NCI-H128 (cell line): ENCODE measurements at regions not wholly inside any gene's neighbourhood (a gene's known extent, or its start where the extent isn't known, plus 50 kb on each side); places are given as distances from the start of the nearest gene placed in this dataset.

Experiments
- DNase-seq: peaks from one replicate; lab custom pipeline; 2025; ENCODE audit not compliant: unreplicated experiment; lab: John Stamatoyannopoulos, UW

GRCh38 chr3:44048196-44048924 is 193.3 kb upstream of the TOPAZ1 start:
- DNase-seq, result no peak

- DNase-seq, result no peak
Observed at GRCh38 chr3:44048949-44049348, 192.7 kb upstream of the TOPAZ1 start.

- no peak for DNase-seq
Observed at GRCh38 chr3:44050101-44050500, 191.6 kb upstream of the TOPAZ1 start.

GRCh38 chr3:44050867-44051266 is 190.8 kb upstream of the TOPAZ1 start:
- DNase-seq, result no peak

GRCh38 chr3:44055951-44056350 is 185.7 kb upstream of the TOPAZ1 start:
- no peak for DNase-seq

- DNase-seq, result no peak
Observed at GRCh38 chr3:44056446-44057240, 185.0 kb upstream of the TOPAZ1 start.

- DNase-seq, result no peak
Observed at GRCh38 chr3:44058022-44058867, 183.4 kb upstream of the TOPAZ1 start.

GRCh38 chr3:44058868-44059203 is 182.8 kb upstream of the TOPAZ1 start:
- no peak for DNase-seq

- no peak for DNase-seq
Observed at GRCh38 chr3:44060164-44060563, 181.5 kb upstream of the TOPAZ1 start.

GRCh38 chr3:44061268-44061667 is 180.4 kb upstream of the TOPAZ1 start:
- DNase-seq, result no peak

GRCh38 chr3:44061961-44062360 is 179.7 kb upstream of the TOPAZ1 start:
- DNase-seq, result no peak

- no peak for DNase-seq
Observed at GRCh38 chr3:44065311-44066094, 176.2 kb upstream of the TOPAZ1 start.

GRCh38 chr3:44066806-44067205 is 174.9 kb upstream of the TOPAZ1 start:
- DNase-seq, result no peak

GRCh38 chr3:44067431-44067830 is 174.3 kb upstream of the TOPAZ1 start:
- DNase-seq, result no peak

- no peak for DNase-seq
Observed at GRCh38 chr3:44068753-44069152, 172.9 kb upstream of the TOPAZ1 start.

- DNase-seq, result no peak
Observed at GRCh38 chr3:44069276-44069675, 172.4 kb upstream of the TOPAZ1 start.

GRCh38 chr3:44070841-44071546 is 170.7 kb upstream of the TOPAZ1 start:
- DNase-seq, result no peak

GRCh38 chr3:44072601-44073540 is 168.8 kb upstream of the TOPAZ1 start:
- no peak for DNase-seq

- DNase-seq, result no peak
Observed at GRCh38 chr3:44074181-44074580, 167.5 kb upstream of the TOPAZ1 start.
